ENCODE measurements at regions not wholly inside any gene's neighbourhood (a gene's known extent, or its start where the extent isn't known, plus 50 kb on each side); places are given as distances from the start of the nearest gene placed in this dataset.

DNA sequence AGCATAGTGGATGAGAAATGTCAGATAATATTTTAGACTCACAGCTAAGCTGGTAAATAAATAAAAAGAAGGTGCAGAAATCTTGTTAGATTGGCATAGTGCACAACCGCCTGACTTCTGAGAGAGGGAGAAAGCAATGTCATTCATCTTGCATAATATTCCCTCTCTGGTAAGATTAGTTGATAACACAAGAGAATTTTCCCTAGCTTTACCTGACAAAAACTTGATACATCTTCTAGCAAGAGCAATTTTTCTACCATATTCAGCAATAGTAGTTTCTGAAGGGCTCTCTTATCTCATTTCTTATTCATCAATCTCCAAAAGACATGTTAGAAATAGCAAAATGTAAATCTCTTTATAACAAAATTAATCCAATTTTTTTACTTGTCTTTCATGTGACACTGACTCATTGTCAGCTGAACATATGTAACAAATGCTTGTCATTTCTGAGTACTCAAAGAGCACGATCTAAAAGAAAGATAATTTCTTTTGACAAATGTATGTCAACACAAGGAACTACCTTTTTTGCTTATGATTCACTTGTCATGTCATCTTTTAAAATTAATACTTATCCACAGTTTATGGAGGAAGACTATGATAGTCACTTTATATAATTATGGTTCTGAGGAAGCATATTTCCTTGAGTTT lies 240.0 kb downstream of the ARAP2 start:
- H3K14ac ChIP-seq (ENCODE audit: insufficient read depth, low read length) = no peak overlapping the region
- no peak overlapping the region for H2BK120ac ChIP-seq (ENCODE audit: low read depth, low read length, poor library complexity, severe bottlenecking)
- H3K27me3 ChIP-seq (ENCODE audit: insufficient read depth, low read length) = no peaks in the 10 kb centered on the region
- H2BK20ac ChIP-seq (ENCODE audit: low read depth, low read length, poor library complexity, severe bottlenecking) = no peak overlapping the region
- no peak for DNase-seq
- H3K27ac ChIP-seq (ENCODE audit: insufficient read length, low read depth, low read length) = no peak overlapping the region
- H3K4me2 ChIP-seq (ENCODE audit: insufficient read depth, insufficient read length, low read length) = no peak overlapping the region
- H3K9me3 ChIP-seq (ENCODE audit: control insufficient read depth, low read depth, low read length) = no peaks in the 10 kb centered on the region
- no peaks in the 10 kb centered on the region for H4K20me1 ChIP-seq (ENCODE audit: control insufficient read depth, insufficient read depth, insufficient read length)
- no peaks in the 10 kb centered on the region for H3K23me2 ChIP-seq (ENCODE audit: insufficient read length, low read depth, low read length, poor library complexity, severe bottlenecking)
- H2BK12ac ChIP-seq (ENCODE audit: insufficient read length, low read depth, low read length) = no peak overlapping the region
- no peaks in the 10 kb centered on the region for H3K79me1 ChIP-seq (ENCODE audit: insufficient read depth, low read depth, low read length, poor library complexity, severe bottlenecking)
- H2AFZ ChIP-seq (ENCODE audit: low read length) = no peak overlapping the region
- H4K8ac ChIP-seq (replicated peaks; ENCODE audit: insufficient read length, low read depth, low read length) = no peak overlapping the region
- Mint-ChIP-seq H3K9me3 (no peaks in the 10 kb centered on the region; a peak in 1 of 5 replicates), H3K4me1 (no peaks in the 10 kb centered on the region), H3K4me3 (no peak overlapping the region), H3K36me3 (ENCODE audit: insufficient read depth in 1 of 3, low read depth in 3 of 3) (peaks cover 0 to 4% (median 0%) of the 10 kb centered on the region in 3 experiments; a peak in 1 of 7 replicates), H3K27me3 (ENCODE audit: low read depth) (no peaks in the 10 kb centered on the region), H3K27ac (no peak overlapping the region)
- H3K23ac ChIP-seq (ENCODE audit: insufficient read length, low read depth, low read length) = no peak overlapping the region
- H3K56ac ChIP-seq (ENCODE audit: insufficient read length, low read depth, low read length) = no peak overlapping the region
- no peak overlapping the region for H3K18ac ChIP-seq (ENCODE audit: insufficient read length, low read depth, low read length)
- H3T11ph ChIP-seq (ENCODE audit: low read length) = no peak overlapping the region
- no peak overlapping the region for H2AK5ac ChIP-seq (ENCODE audit: insufficient read length, low read length)
- H3K9ac ChIP-seq (ENCODE audit: extremely low read depth, insufficient read length, low read length) = no peak overlapping the region
- H4K91ac ChIP-seq (ENCODE audit: insufficient read length, low read depth, low read length) = no peak overlapping the region
- H3K4ac ChIP-seq (ENCODE audit: low read depth, low read length) = no peak overlapping the region
- TF ChIP-seq, protein P1, sequence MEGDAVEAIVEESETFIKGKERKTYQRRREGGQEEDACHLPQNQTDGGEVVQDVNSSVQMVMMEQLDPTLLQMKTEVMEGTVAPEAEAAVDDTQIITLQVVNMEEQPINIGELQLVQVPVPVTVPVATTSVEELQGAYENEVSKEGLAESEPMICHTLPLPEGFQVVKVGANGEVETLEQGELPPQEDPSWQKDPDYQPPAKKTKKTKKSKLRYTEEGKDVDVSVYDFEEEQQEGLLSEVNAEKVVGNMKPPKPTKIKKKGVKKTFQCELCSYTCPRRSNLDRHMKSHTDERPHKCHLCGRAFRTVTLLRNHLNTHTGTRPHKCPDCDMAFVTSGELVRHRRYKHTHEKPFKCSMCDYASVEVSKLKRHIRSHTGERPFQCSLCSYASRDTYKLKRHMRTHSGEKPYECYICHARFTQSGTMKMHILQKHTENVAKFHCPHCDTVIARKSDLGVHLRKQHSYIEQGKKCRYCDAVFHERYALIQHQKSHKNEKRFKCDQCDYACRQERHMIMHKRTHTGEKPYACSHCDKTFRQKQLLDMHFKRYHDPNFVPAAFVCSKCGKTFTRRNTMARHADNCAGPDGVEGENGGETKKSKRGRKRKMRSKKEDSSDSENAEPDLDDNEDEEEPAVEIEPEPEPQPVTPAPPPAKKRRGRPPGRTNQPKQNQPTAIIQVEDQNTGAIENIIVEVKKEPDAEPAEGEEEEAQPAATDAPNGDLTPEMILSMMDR (conservative IDR thresholded peaks at IDR 0.05) = no peak
- WGBS (ENCODE audit: extremely low coverage, insufficient read length, low lambda C conversion rate) = no CpG with 5 or more reads among the region's 2 CpGs
- H3K79me2 ChIP-seq (ENCODE audit: insufficient read depth, low read length) = no peaks in the 10 kb centered on the region
- H2BK15ac ChIP-seq (ENCODE audit: low read depth, low read length) = no peak overlapping the region
- no peaks in the 10 kb centered on the region for H3K4me1 ChIP-seq (ENCODE audit: insufficient read depth, low read length)
- H4K5ac ChIP-seq (ENCODE audit: insufficient read length, low read depth, low read length) = no peak overlapping the region
- H2BK5ac ChIP-seq (ENCODE audit: insufficient read length, low read length) = no peak overlapping the region

All from H9 (cell line).